Neural crest cell (in vitro differentiated cells): ENCODE measurements at regions not wholly inside any gene's neighbourhood (a gene's known extent, or its start where the extent isn't known, plus 50 kb on each side); places are given as distances from the start of the nearest gene placed in this dataset.
"Not testable (repeated sequence)": the region's sequence is repeated elsewhere in the genome, so short reads cannot be mapped to it uniquely, and the experiment has no call there.

Experiments
- DNase-seq: peaks from one replicate; pipeline ENCODE4 v3.0.0; 2021; ENCODE audit warnings: low read depth, mixed read lengths, low spot score
- H3K27ac Mint-ChIP-seq: one replicate; pipeline ENCODE4 v1.8.0; 2021; ENCODE audit warnings: mild to moderate bottlenecking, mixed read lengths; ENCODE audit not compliant: unreplicated experiment
- H3K27me3 Mint-ChIP-seq: 2 replicates; pipeline ENCODE4 v1.8.0; 2021; ENCODE audit warnings: low read depth, mild to moderate bottlenecking, mixed read lengths
- H3K36me3 Mint-ChIP-seq: 2 replicates; pipeline ENCODE4 v1.8.0; 2021; ENCODE audit warnings: low read depth, mild to moderate bottlenecking, mixed read lengths
- H3K4me1 Mint-ChIP-seq: 2 replicates; pipeline ENCODE4 v1.8.0; 2021; ENCODE audit warnings: mixed read lengths
- H3K4me3 Mint-ChIP-seq: one replicate; pipeline ENCODE4 v1.8.0; 2021; ENCODE audit warnings: mild to moderate bottlenecking, mixed read lengths
- H3K9me3 Mint-ChIP-seq: 2 replicates; pipeline ENCODE4 v1.8.0; 2021; ENCODE audit warnings: mixed read lengths
- TF ChIP-seq, protein P1 (sequence below): fragments of 200-600 bp; sonication (generic); conservative IDR thresholded peaks from 2 replicates; pipeline ENCODE4 v1.5.0; 2021; ENCODE audit warnings: antibody characterized with exemption, mild to moderate bottlenecking

DNA sequence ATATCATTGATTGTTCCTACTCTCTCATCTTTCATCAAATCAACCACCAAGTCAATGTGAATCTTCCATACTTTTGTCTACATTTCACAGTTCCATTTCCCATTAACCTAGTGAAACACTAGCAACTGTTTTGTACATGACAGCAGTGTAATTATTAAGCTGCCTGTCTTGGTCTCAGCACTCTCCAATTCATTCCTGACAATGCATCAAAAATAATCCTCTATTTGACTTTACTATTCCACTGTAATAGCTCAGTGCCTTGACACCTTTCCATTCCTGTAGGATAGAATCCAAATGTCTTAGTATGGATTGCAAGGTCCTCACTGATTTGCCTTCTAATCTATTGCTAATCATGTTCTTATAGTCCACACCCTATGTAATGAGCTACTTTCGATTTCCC is 2405.8 kb downstream of the PCDH7 start:
- TF ChIP-seq, protein P1, sequence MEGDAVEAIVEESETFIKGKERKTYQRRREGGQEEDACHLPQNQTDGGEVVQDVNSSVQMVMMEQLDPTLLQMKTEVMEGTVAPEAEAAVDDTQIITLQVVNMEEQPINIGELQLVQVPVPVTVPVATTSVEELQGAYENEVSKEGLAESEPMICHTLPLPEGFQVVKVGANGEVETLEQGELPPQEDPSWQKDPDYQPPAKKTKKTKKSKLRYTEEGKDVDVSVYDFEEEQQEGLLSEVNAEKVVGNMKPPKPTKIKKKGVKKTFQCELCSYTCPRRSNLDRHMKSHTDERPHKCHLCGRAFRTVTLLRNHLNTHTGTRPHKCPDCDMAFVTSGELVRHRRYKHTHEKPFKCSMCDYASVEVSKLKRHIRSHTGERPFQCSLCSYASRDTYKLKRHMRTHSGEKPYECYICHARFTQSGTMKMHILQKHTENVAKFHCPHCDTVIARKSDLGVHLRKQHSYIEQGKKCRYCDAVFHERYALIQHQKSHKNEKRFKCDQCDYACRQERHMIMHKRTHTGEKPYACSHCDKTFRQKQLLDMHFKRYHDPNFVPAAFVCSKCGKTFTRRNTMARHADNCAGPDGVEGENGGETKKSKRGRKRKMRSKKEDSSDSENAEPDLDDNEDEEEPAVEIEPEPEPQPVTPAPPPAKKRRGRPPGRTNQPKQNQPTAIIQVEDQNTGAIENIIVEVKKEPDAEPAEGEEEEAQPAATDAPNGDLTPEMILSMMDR, result no peak
- DNase-seq, result no peak
- no peaks in the 10 kb centered on the region for H3K4me1 Mint-ChIP-seq

DNA sequence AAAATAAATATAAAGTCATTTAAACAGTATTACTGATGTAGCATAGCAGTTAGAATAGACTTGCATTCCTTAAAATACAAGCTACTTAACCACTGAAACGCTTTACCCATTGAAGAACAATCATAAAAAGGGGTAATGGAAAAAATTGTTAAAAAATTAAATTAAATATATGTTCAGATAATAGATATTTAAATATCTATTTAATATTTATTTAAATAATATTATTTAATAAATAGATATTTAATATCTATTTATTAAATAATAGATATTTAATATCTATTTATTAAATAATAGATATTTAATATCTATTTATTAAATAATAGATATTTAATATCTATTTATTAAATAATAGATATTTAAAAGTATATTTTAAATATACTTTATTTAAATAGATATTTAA is 2410.5 kb downstream of the PCDH7 start:
- not testable (repeated sequence) for DNase-seq, H3K4me3 Mint-ChIP-seq, H3K4me1 Mint-ChIP-seq, H3K27me3 Mint-ChIP-seq, H3K36me3 Mint-ChIP-seq, H3K9me3 Mint-ChIP-seq, H3K27ac Mint-ChIP-seq

More for the DNA sequence above, 2405.8 kb downstream of the PCDH7 start:
- Mint-ChIP-seq H3K4me3 (no peak overlapping the region), H3K36me3 (no peaks in the 10 kb centered on the region), H3K27me3 (no peaks in the 10 kb centered on the region), H3K9me3 (no peaks in the 10 kb centered on the region), H3K27ac (no peak overlapping the region)

DNA sequence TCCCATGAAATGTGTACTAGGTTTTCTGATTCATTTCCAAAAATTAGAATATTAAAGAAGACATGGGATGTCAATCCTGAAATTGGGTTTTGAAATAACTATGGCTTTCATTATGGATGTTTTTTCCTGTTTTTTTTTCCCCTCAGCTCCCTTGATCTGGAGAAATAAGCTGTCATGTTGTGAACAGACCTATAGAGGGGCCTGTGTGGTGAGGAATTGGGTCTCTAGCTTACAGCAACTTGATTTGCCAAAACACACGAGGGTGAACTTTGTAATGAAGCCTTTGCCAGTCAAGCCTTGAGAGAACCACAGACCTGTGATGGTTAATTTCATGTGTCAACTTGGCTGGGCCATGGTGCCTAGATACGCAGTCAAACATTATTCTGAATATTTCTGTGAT is 2413.6 kb downstream of the PCDH7 start:
- Mint-ChIP-seq H3K36me3 (no peaks in the 10 kb centered on the region), H3K9me3 (no peaks in the 10 kb centered on the region), H3K4me3 (no peak overlapping the region), H3K27me3 (no peaks in the 10 kb centered on the region), H3K4me1 (peaks cover 6% of the 10 kb centered on the region), H3K27ac (peak overlapping the region; percentile 62)
- no peak for DNase-seq
- TF ChIP-seq, protein P1, result no peak

DNA sequence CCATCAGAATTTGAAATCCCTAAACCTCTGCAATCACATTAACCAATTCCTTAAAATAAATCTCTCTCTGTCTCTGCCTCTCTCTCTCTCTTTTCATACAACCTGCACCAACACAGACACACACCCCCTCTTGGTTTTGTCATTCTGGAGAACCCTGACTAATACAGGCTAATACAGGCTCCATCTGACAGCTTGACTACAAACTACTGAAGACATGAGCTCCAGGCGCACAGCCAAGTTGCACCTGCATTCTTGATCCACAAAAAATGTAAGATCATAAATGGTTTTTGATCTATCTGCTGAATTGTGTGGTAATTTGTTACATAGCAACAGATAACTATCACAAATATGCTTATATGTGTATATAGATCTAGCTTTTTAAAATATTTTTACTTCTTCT is 2414.2 kb downstream of the PCDH7 start:
- no peak for DNase-seq
- TF ChIP-seq, protein P1, result no peak
- Mint-ChIP-seq H3K9me3 (peaks cover 5% of the 10 kb centered on the region), H3K27me3 (no peaks in the 10 kb centered on the region), H3K4me1 (peaks cover 6% of the 10 kb centered on the region), H3K27ac (no peak overlapping the region), H3K4me3 (no peak overlapping the region), H3K36me3 (no peaks in the 10 kb centered on the region)

DNA sequence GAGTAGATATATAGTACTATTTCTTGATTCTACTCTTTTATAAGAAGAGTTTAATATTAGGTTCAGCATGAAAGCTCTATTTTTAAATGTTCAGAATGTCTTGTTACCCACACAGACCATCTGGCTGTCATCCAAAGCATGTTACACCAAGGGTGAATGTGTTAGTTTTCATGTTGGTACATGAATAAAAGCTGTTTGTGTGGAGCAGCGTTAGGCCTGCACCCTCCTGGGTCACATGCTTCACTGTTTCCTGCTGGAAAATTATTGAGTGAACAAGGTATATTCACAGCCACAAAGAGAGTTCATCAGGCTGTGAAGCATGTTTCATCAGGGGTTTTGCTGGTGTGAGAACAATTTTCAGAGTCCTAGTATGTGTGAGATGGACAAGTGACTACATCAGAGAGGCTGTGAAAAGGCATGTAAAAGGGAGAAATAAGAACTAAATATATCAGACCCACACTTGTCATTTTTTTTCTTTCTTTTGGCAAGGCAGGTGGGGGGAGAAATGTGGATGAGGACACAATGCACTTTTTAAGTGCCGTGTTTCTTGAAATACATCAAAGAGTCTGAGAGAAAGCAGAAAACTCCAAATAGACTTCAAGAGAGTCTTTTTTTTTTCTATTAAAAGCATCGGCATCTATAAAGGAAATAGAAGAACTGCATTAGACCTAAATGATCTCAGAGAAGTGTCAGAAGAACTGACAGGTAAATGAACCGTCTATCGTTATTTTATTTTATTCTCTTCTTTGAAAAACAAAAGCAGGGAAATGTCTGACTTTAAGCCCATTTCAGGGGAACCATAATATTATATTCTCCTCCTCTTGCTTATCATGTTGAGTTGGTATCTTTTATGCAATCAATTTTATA is 2429.7 kb downstream of the PCDH7 start:
- no peaks in the 10 kb centered on the region for H3K27me3 Mint-ChIP-seq
- H3K9me3 Mint-ChIP-seq, result no peaks in the 10 kb centered on the region
- no peak overlapping the region for H3K27ac Mint-ChIP-seq
- H3K4me1 Mint-ChIP-seq, result peaks cover 3% of the 10 kb centered on the region
- H3K4me3 Mint-ChIP-seq, result no peak overlapping the region
- no peaks in the 10 kb centered on the region for H3K36me3 Mint-ChIP-seq
- no peak for DNase-seq
- TF ChIP-seq, protein P1, result no peak

DNA sequence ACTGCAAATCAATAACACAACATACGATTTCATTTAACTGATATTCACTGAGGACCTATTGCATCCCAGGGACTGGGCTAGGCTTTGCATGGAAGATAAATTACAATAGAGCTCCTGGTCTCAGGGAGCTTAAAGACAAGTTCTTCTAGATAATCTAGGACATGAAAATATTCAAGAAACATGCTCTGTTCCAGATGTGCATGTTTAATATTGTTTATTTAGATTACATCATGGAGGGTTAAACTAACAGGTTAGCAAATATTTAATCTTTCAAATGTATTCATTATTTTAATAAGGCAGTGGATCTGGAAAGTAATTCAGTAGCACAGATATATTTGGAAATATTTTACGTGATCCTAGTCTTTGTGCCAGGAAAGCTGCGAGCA is 2430.3 kb downstream of the PCDH7 start:
- no peaks in the 10 kb centered on the region for H3K27me3 Mint-ChIP-seq
- peaks cover 3% of the 10 kb centered on the region for H3K4me1 Mint-ChIP-seq
- no peak overlapping the region for H3K27ac Mint-ChIP-seq
- H3K36me3 Mint-ChIP-seq, result no peaks in the 10 kb centered on the region
- DNase-seq, result no peak
- H3K4me3 Mint-ChIP-seq, result no peak overlapping the region
- no peaks in the 10 kb centered on the region for H3K9me3 Mint-ChIP-seq
- TF ChIP-seq, protein P1, result no peak
